ENCODE measurements at regions not wholly inside any gene's neighbourhood (a gene's known extent, or its start where the extent isn't known, plus 50 kb on each side); places are given as distances from the start of the nearest gene placed in this dataset.

DNA sequence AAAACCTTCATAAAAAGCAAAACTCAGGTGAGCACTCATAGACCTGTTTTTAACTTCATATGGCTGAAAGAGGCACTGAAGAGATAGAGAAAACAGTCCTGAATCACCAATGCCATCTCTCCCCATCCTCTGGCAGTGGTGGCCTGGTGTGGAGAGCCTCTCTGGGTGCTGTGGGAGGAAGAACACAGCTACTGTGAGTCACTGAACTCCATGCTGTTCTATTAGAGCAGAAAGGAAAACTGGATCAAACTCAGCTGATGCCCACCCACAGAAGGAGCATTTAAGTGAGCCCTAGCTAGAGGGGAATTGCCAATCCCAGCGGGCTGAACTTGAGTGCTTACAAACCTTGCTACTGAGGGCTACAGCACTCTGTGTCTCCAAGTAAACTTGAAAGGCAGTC, 115.3 kb upstream of the SESN3 start:
- no peaks in the 10 kb centered on the region for H3K36me3 ChIP-seq (ENCODE audit: control insufficient read depth in 2 of 4, insufficient read depth in 4 of 4, low read length in 3 of 4)
- no peak for FAIRE-seq
- TF ChIP-seq RFX5 (IDR thresholded peaks at IDR 0.05; ENCODE audit: borderline replicate concordance, low read depth, low read length) (no peak), CHD1 (IDR thresholded peaks at IDR 0.05; ENCODE audit: low read depth, low read length) (no peak), CBX8 (IDR thresholded peaks at IDR 0.05; ENCODE audit: borderline replicate concordance, low read depth, low read length) (no peak), KDM1A (IDR thresholded peaks at IDR 0.05; ENCODE audit: borderline replicate concordance, low read length) (no peak)

More for the DNA sequence above, 115.3 kb upstream of the SESN3 start:
- Histone ChIP-seq H3K14ac (ENCODE audit: insufficient read length) (no peak overlapping the region), H2BK12ac (ENCODE audit: low read depth, low read length) (no peak overlapping the region), H4K20me1 (replicated peaks in 1 of 2; ENCODE audit: control insufficient read depth in 1 of 2, insufficient read depth in 2 of 2, low read length in 2 of 2) (no peaks in the 10 kb centered on the region), H3K23ac (ENCODE audit: insufficient read length) (no peak overlapping the region), H3K4me1 (replicated peaks in 1 of 4; ENCODE audit: control insufficient read depth in 3 of 4, insufficient read depth in 4 of 4, low read length in 3 of 4) (peaks cover 0 to 2% (median 0%) of the 10 kb centered on the region in 4 experiments; a peak in 2 of 7 replicates), H3K56ac (replicated peaks; ENCODE audit: insufficient read length, low read depth, low read length) (no peak overlapping the region), H3K18ac (ENCODE audit: extremely low read depth, low read length) (no peak overlapping the region), H4K8ac (ENCODE audit: extremely low read depth, insufficient read depth, low read length) (no peak overlapping the region), H3K4me3 (ENCODE audit: extremely low read depth in 1 of 4, insufficient read depth in 2 of 4, low read depth in 3 of 4, low read length in 4 of 4) (no peak overlapping the region), H3K27me3 (replicated peaks in 1 of 4; ENCODE audit: control insufficient read depth in 3 of 4, extremely low read depth in 1 of 4, insufficient read depth in 3 of 4, low read length in 3 of 4) (no peaks in the 10 kb centered on the region), H2AK5ac (ENCODE audit: low read depth, low read length) (no peak overlapping the region), H2BK20ac (ENCODE audit: low read length) (peak overlapping the region; percentile 52; the same call in 1 of the 2 replicates), H2BK5ac (ENCODE audit: low read depth, low read length) (no peak overlapping the region), H3K27ac (ENCODE audit: low read depth, low read length) (no peak overlapping the region), H3K4ac (replicated peaks; ENCODE audit: insufficient read length, low read depth, low read length) (no peak overlapping the region), H4K91ac (replicated peaks; ENCODE audit: insufficient read length, low read length) (no peak overlapping the region), H3K23me2 (ENCODE audit: low read depth, low read length) (no peaks in the 10 kb centered on the region), H4K5ac (ENCODE audit: insufficient read length, low read depth, low read length) (no peak overlapping the region), H2BK15ac (ENCODE audit: low read length) (0 out of 2 replicates have a peak overlapping the region, but pooled peaks have one; percentile 50), H3K4me2 (ENCODE audit: insufficient read depth in 1 of 2, low read depth in 2 of 2, low read length in 2 of 2) (no peak overlapping the region), H3K79me2 (ENCODE audit: control insufficient read depth in 1 of 2, insufficient read depth in 2 of 2, low read length in 2 of 2) (no peaks in the 10 kb centered on the region), H3K9me3 (ENCODE audit: insufficient read depth in 2 of 2, low read depth in 1 of 2, low read length in 1 of 2) (0 out of 4 replicates have a peak, but pooled peaks cover 0 to 3% of the 10 kb centered on the region in 2 experiments), H2AFZ (ENCODE audit: low read length) (no peak overlapping the region), H3K9ac (replicated peaks in 1 of 4; ENCODE audit: extremely low read depth in 1 of 4, low read depth in 3 of 4, low read length in 3 of 4) (no peak overlapping the region), H3K79me1 (ENCODE audit: low read depth, low read length) (no peaks in the 10 kb centered on the region), H2BK120ac (replicated peaks; ENCODE audit: low read depth, low read length) (no peak overlapping the region)
- WGBS, 2 experiments (ENCODE audit: extremely low coverage in 1 of 2, insufficient coverage in 1 of 2, insufficient read length in 1 of 2, insufficient replicate concordance in 2 of 2, low coverage in 1 of 2, low lambda C conversion rate in 2 of 2, missing lambda C conversion rate in 1 of 2): 73% methylated on average over 1 of the region's 1 CpG; no CpG with 5 or more reads in 1 of the 2 experiments
- CTCF ChIA-PET (ENCODE audit: partially characterized antibody): no interaction called here
- DNase-seq (ENCODE audit: low read depth in 1 of 2, low spot score in 2 of 2): no peak
- POLR2A ChIA-PET (ENCODE audit: partially characterized antibody): no interaction called here
